Stimulated activated naive CD8-positive, alpha-beta T cell treated with anti-CD3 and anti-CD28 coated beads, Interleukin-15, Interleukin-2, amounts not matched to agents 100 U/mL and 50 U/mL, for 24 hours (primary cell): ENCODE measurements at regions not wholly inside any gene's neighbourhood (a gene's known extent, or its start where the extent isn't known, plus 50 kb on each side); places are given as distances from the start of the nearest gene placed in this dataset.

Source experiments
- ATAC-seq: fragments of 150-1000 bp; cut with Tn5 transposase; one replicate; pipeline ENCODE4 v1.10.0; 2021
- DNase-seq: peaks from one replicate; pipeline ENCODE4 v3.0.0; 2021

- ATAC-seq (no peak), DNase-seq (no peak)
These were observed 392.9 kb downstream of the IPMK start for GRCh38 chr10:57874810-57875209.

- DNase-seq (no peak), ATAC-seq (no peak)
These were observed 400.5 kb downstream of the IPMK start for GRCh38 chr10:57867241-57867640.

- no peak for DNase-seq
- ATAC-seq, result no peak
These were observed 402.7 kb downstream of the IPMK start for GRCh38 chr10:57864765-57865680.

GRCh38 chr10:57849691-57850357, 417.9 kb downstream of the IPMK start:
- ATAC-seq, result no peak
- DNase-seq, result no peak

- DNase-seq (no peak), ATAC-seq (no peak)
These were observed 421.2 kb downstream of the IPMK start for GRCh38 chr10:57846307-57847065.

GRCh38 chr10:57844387-57844998, 423.2 kb downstream of the IPMK start:
- ATAC-seq (no peak), DNase-seq (no peak)

GRCh38 chr10:57830877-57831560, 436.7 kb downstream of the IPMK start:
- no peak for DNase-seq
- ATAC-seq, result no peak

GRCh38 chr10:57825015-57825414, 442.7 kb downstream of the IPMK start:
- DNase-seq (no peak), ATAC-seq (no peak)

GRCh38 chr10:57823398-57823797, 444.3 kb downstream of the IPMK start:
- DNase-seq (no peak), ATAC-seq (no peak)

GRCh38 chr10:57822965-57823364, 444.7 kb downstream of the IPMK start:
- no peak for DNase-seq
- ATAC-seq, result no peak

GRCh38 chr10:57818522-57818921, 449.2 kb downstream of the IPMK start:
- DNase-seq, result no peak
- no peak for ATAC-seq

GRCh38 chr10:57817741-57818140, 450.0 kb downstream of the IPMK start:
- DNase-seq (no peak), ATAC-seq (no peak)

GRCh38 chr10:57815949-57816348, 451.7 kb downstream of the IPMK start:
- DNase-seq (no peak), ATAC-seq (no peak)

GRCh38 chr10:57809961-57810360, 457.7 kb downstream of the IPMK start:
- no peak for ATAC-seq

GRCh38 chr10:57807906-57808305, 459.8 kb downstream of the IPMK start:
- no peak for ATAC-seq
- no peak for DNase-seq

More at GRCh38 chr10:57809961-57810360, 457.7 kb downstream of the IPMK start:
- no peak for DNase-seq

- ATAC-seq, result no peak
- DNase-seq, result no peak
These were observed 461.0 kb downstream of the IPMK start for GRCh38 chr10:57806675-57807074.

GRCh38 chr10:57799625-57800024, 468.1 kb downstream of the IPMK start:
- ATAC-seq (no peak), DNase-seq (no peak)

GRCh38 chr10:57798830-57799229, 468.9 kb downstream of the IPMK start:
- DNase-seq (no peak), ATAC-seq (no peak)

- DNase-seq (no peak), ATAC-seq (no peak)
These were observed 476.1 kb downstream of the IPMK start for GRCh38 chr10:57791546-57791945.

GRCh38 chr10:57790703-57791102, 477.0 kb downstream of the IPMK start:
- DNase-seq (no peak), ATAC-seq (no peak)

- no peak for ATAC-seq
These were observed 479.6 kb downstream of the IPMK start for GRCh38 chr10:57788117-57788516.

More at GRCh38 chr10:57788117-57788516, 479.6 kb downstream of the IPMK start:
- DNase-seq, result no peak
